HepG2 (cell line): ENCODE measurements at regions not wholly inside any gene's neighbourhood (a gene's known extent, or its start where the extent isn't known, plus 50 kb on each side); places are given as distances from the start of the nearest gene placed in this dataset.

ENCODE experiments used
- ATAC-seq: fragments of 200-7000 bp; cut with Tn5 transposase; 3 replicates; pipeline ENCODE4 v1.9.1; 2020; ENCODE audit warnings: mild to moderate bottlenecking, moderate library complexity
- BruUV-seq: library from RNA; stranded (reverse); fragments of 400-500 nt; replicated peaks from 2 replicates; lab custom pipeline; 2021; lab: Mats Ljungman, UMichigan
- CTCF ChIA-PET: fragments of 300-600 bp; formaldehyde crosslinking; extraction: SDS; loops from one replicate; lab custom pipeline; 2021; ENCODE audit warnings: low total read pairs, inconsistent platforms, low intra/inter-chr PET ratio; lab: Yijun Ruan, JAX
- POLR2A ChIA-PET: fragments of 350-600 bp; sonication (Branson Sonifier 250); formaldehyde crosslinking; loops from one replicate; lab custom pipeline; 2020; ENCODE audit warnings: antibody characterized with exemption, inconsistent platforms; lab: Yijun Ruan, JAX
- DNase-seq: peaks from one replicate; pipeline ENCODE4 v3.0.0-alpha.2; 2015; ENCODE audit warnings: low spot score
- FAIRE-seq: peaks from 3 replicates; lab custom pipeline; 2011; peaks lifted over from hg19 to GRCh38; lab: Jason Lieb, UNC
- H2AFZ ChIP-seq: one replicate; pipeline ENCODE4 v1.6.1; 2011; ENCODE audit warnings: low read length, inconsistent platforms
- H3K27ac ChIP-seq: fragments of 300-600 bp; 3 replicates; pipeline ENCODE4 v1.8.0; 2011; ENCODE audit warnings: mixed run types, mild to moderate bottlenecking, mixed read lengths, low read length, inconsistent platforms; ENCODE audit not compliant: insufficient read depth; ENCODE audit errors: extremely low read length
- H3K27me3 ChIP-seq, 2 experiments: fragments of 200-600 bp in 1 of 2; 2 replicates in 1 of 2; 3 replicates in 1 of 2; pipeline versions ENCODE4 v1.6.0 to v1.8.0; 2011; ENCODE audit warnings: low read length in 2 of 2, mild to moderate bottlenecking in 2 of 2, moderate library complexity in 2 of 2, inconsistent platforms in 1 of 2; ENCODE audit not compliant: insufficient read depth in 2 of 2, control insufficient read depth in 1 of 2
- H3K36me3 ChIP-seq, 2 experiments: fragments of 200-600 bp in 1 of 2; replicated peaks in 1 of 2; 2 replicates in 1 of 2; 3 replicates in 1 of 2; pipeline versions ENCODE4 v1.5.1 to v1.8.0; 2011; ENCODE audit warnings: low read length in 2 of 2, inconsistent platforms in 1 of 2; ENCODE audit not compliant: insufficient read depth in 2 of 2, control insufficient read depth in 1 of 2
- H3K4me1 ChIP-seq: 2 replicates; pipeline ENCODE4 v1.5.1; 2012; ENCODE audit warnings: low read length, inconsistent platforms; ENCODE audit not compliant: insufficient read depth
- H3K4me2 ChIP-seq: 2 replicates; pipeline ENCODE4 v1.6.0; 2011; ENCODE audit warnings: low read depth, low read length, inconsistent platforms
- H3K4me3 ChIP-seq, 3 experiments: fragments of 200-600 bp in 1 of 3; sonication (generic), shearing (Covaris generic) in 1 of 3; replicated peaks in 1 of 3; 2 replicates each; pipeline ENCODE4 v1.5.1; 2011 to 2016; ENCODE audit warnings: low read length in 3 of 3, inconsistent platforms in 2 of 3, low read depth in 2 of 3, mild to moderate bottlenecking in 2 of 3, control low read depth in 1 of 3, mixed read lengths in 1 of 3; ENCODE audit not compliant: insufficient read depth in 1 of 3
- H3K79me2 ChIP-seq: one replicate; pipeline ENCODE4 v1.6.1; 2011; ENCODE audit warnings: low read length, inconsistent platforms; ENCODE audit not compliant: insufficient read depth
- H3K9ac ChIP-seq: 2 replicates; pipeline ENCODE4 v1.6.0; 2011; ENCODE audit warnings: mild to moderate bottlenecking, low read depth, low read length, inconsistent platforms; ENCODE audit not compliant: insufficient read depth
- H3K9me3 ChIP-seq: 2 replicates; pipeline ENCODE4 v1.5.1; 2012; ENCODE audit warnings: mild to moderate bottlenecking, low read length
- H4K20me1 ChIP-seq: 2 replicates; pipeline ENCODE4 v1.6.0; 2011; ENCODE audit warnings: inconsistent platforms, mild to moderate bottlenecking, low read length, moderate library complexity; ENCODE audit not compliant: insufficient read depth
- FOXA3 ChIP-seq: IDR thresholded peaks from 2 replicates; pipeline ENCODE4 v1.6.1; 2016; ENCODE audit warnings: missing genetic modification reagents, missing compliant biosample characterization
- GPN1 ChIP-seq: sonication (generic); formaldehyde crosslinking; IDR thresholded peaks from 2 replicates; pipeline ENCODE4 v1.5.1; 2020; ENCODE audit warnings: missing genetic modification reagents, borderline replicate concordance
- MEF2D ChIP-seq: sonication (generic); formaldehyde crosslinking; IDR thresholded peaks from 2 replicates; pipeline ENCODE4 v1.5.1; 2020; ENCODE audit warnings: mild to moderate bottlenecking, missing genetic modification reagents
- TCF7 ChIP-seq: sonication (generic); IDR thresholded peaks from 2 replicates; pipeline ENCODE4 v1.6.1; 2016; ENCODE audit warnings: antibody characterized with exemption, low read depth
- USF2 ChIP-seq, 2 experiments: sonication (generic) in 1 of 2; formaldehyde crosslinking in 1 of 2; IDR thresholded peaks; 2 replicates each; pipeline versions ENCODE4 v1.5.1 to v1.6.1; 2011 to 2020; ENCODE audit warnings: borderline replicate concordance in 1 of 2, low read depth in 1 of 2, low read length in 1 of 2, mild to moderate bottlenecking in 1 of 2, missing genetic modification reagents in 1 of 2, moderate library complexity in 1 of 2
- ZMYM4 ChIP-seq: sonication (generic); formaldehyde crosslinking; IDR thresholded peaks from 2 replicates; pipeline ENCODE4 v1.8.1; 2023; ENCODE audit warnings: mild to moderate bottlenecking, missing genetic modification reagents
- ZNF704 ChIP-seq: sonication (generic); formaldehyde crosslinking; IDR thresholded peaks from 2 replicates; pipeline ENCODE4 v1.8.1; 2023; ENCODE audit warnings: mild to moderate bottlenecking, inconsistent platforms, moderate library complexity, missing genetic modification reagents, borderline replicate concordance
- ZUFSP ChIP-seq: sonication (generic); formaldehyde crosslinking; IDR thresholded peaks from 2 replicates; pipeline ENCODE4 v1.9.0; 2021; ENCODE audit warnings: missing genetic modification reagents, mild to moderate bottlenecking, borderline replicate concordance
- in situ Hi-C: cut with HindIII; loops from 2 replicates; pipeline ENCODE4 v1.10.0; 2017; ENCODE audit warnings: low pct_unique_long_range_greater_than_20kb; ENCODE audit not compliant: extremely low pct_ligation_motif_present
- intact Hi-C: fragments of 100-400 bp; cut with micrococcal nuclease; formaldehyde crosslinking; loops from one replicate; pipeline ENCODE4 v1.10.0; 2022; ENCODE audit not compliant: unreplicated experiment

GRCh38 chr13:79736356-79736755, 255.4 kb downstream of the NDFIP2 start (continued):
- TF ChIP-seq FOXA3 (CRISPR knock-in tag) (no peak), ZNF704 (CRISPR knock-in tag) (no peak), GPN1 (no peak)

GRCh38 chr13:79735228-79735627, 254.3 kb downstream of the NDFIP2 start:
- no peak overlapping the region for H3K9ac ChIP-seq
- TF ChIP-seq TCF7 = no peak
- ChIA-PET CTCF (no interaction called here), POLR2A (no interaction called here)
- no peaks in the 10 kb centered on the region for H3K27me3 ChIP-seq
- in situ Hi-C loops (no loop called here), intact Hi-C loops (no loop called here)
- H3K36me3 ChIP-seq = no peaks in the 10 kb centered on the region
- peaks cover 5% of the 10 kb centered on the region for H3K9me3 ChIP-seq
- H3K4me3 ChIP-seq = no peak overlapping the region
- BruUV-seq = no TSS peak
- ATAC-seq = no peak; the same call in 2 of the 3 replicates
- FAIRE-seq = no peak
- no peak overlapping the region for H2AFZ ChIP-seq
- no peaks in the 10 kb centered on the region for H3K79me2 ChIP-seq
- no peak overlapping the region for H3K4me2 ChIP-seq
- no peak overlapping the region for H3K27ac ChIP-seq
- no peak for DNase-seq
- H3K4me1 ChIP-seq = no peaks in the 10 kb centered on the region
- no peaks in the 10 kb centered on the region for H4K20me1 ChIP-seq

GRCh38 chr13:79727086-79727485, 246.1 kb downstream of the NDFIP2 start:
- ATAC-seq = no peak
- no peak for TF ChIP-seq ZMYM4 (CRISPR knock-in tag)
- no peak for TF ChIP-seq USF2 (IDR thresholded peaks at IDR 0.05; ENCODE audit: low read depth, low read length)
- TF ChIP-seq USF2 (CRISPR knock-in tag; IDR thresholded peaks at IDR 0.05; ENCODE audit: borderline replicate concordance) = no peak
- TF ChIP-seq MEF2D (CRISPR knock-in tag) = no peak
- TF ChIP-seq ZUFSP (CRISPR knock-in tag) = no peak
- TF ChIP-seq, all 625 proteins: peak for 0
- Histone ChIP-seq H4K20me1 (no peaks in the 10 kb centered on the region), H3K4me2 (no peak overlapping the region), H2AFZ (no peak overlapping the region), H3K27ac (no peak overlapping the region), H3K79me2 (no peaks in the 10 kb centered on the region), H3K9me3 (no peaks in the 10 kb centered on the region; the same call in 1 of the 2 replicates), H3K4me1 (peaks cover 29% of the 10 kb centered on the region), H3K9ac (no peak overlapping the region), H3K4me3 (no peak overlapping the region), H3K36me3 (no peaks in the 10 kb centered on the region), H3K27me3 (no peaks in the 10 kb centered on the region)
- CTCF ChIA-PET = no interaction called here
- intact Hi-C loops (no loop called here), in situ Hi-C loops (no loop called here)
- DNase-seq = no peak
- POLR2A ChIA-PET = no interaction called here
- BruUV-seq = no TSS peak
- no peak for FAIRE-seq
